ENCODE measurements at regions not wholly inside any gene's neighbourhood (a gene's known extent, or its start where the extent isn't known, plus 50 kb on each side); places are given as distances from the start of the nearest gene placed in this dataset.
"Not testable (repeated sequence)": the region's sequence is repeated elsewhere in the genome, so short reads cannot be mapped to it uniquely, and the experiment has no call there.

DNA sequence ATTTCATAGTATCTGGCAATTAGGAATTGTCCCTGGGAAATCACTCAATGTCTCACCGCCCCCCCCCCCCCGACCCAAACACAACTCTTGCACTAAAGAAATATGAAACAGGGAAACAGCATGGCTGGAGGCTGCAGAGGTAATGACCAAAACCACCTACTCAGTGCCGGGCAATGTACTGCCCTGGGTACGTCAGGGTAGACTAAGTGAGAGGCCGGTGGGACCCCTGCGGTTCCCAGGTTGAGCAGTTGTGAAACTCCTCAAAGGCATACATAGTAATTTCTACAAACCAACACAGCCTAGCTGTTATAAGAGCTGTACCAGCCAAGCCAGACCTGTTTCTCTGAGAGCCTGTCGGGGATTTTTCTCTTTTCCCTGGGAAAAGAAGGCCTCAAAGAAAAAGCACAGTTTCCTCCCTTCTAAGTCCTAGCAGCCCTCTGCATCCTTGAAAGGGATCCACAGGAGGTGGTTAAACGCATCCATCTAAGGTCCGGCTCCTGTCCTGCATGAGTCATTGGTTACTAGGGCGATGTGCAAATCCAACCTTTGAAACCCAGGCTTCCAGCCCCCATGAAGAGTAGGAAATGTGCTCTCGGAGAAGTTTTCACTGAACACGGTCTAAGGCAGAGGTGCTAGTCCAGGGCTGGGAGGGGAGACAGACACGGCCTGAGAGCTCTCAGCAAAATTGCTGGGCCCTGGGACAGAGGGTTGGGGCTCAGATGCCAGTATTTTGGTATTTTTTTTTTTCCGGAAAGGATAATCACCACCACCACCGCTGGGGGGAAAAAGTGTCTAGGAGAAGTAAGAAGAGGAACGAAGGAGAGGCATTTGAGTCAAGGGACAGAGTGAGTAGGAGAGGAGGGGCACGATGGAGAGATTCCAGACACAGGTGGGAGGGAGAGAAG, 172.8 kb downstream of the ATP6V0E2 start:
- not testable (repeated sequence) for DNase-seq (ENCODE audit: low read depth)

DNA sequence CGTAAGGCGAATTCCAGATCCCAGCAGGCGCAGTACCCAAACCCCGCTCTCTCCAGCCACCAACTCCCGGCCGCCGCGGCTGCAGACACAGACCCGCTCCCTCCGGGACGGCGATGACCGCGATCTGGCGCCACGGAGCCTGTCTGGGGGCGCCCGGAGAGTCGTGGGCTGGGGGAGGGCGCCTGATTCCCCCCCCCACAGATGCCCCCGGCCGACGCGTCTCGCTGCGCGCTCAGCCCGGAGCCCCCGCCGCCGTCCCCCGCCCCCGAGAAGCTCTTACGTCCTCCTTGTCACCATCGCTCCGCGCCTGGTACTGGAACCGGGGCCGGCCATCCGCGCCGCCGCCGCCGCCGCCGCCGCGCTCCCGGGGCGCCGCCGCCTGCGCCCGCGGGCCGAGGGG, 173.6 kb downstream of the ATP6V0E2 start:
- not testable (repeated sequence) for DNase-seq (ENCODE audit: low read depth)

DNA sequence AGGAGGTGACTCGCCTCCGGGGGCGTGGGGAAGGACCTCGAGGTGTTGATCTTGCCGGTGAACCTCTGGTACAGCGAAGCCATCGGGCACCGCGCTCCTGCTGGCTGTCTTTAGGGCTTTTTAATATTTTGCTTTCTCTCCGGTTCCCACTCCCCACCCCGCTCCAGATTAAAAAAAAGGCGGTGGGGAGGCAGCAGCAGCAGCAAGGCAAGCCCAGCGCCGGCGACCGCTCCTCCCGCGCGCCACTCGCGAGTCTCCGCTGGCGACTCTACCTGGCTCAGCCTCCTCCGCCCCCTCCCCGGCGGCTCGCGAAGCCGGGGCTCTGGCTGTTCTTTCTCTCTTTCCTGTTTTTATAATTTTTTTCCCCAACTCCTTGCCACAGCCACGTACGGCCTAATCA, 174.0 kb downstream of the ATP6V0E2 start:
- DNase-seq (ENCODE audit: low read depth), result not testable (repeated sequence)

DNA sequence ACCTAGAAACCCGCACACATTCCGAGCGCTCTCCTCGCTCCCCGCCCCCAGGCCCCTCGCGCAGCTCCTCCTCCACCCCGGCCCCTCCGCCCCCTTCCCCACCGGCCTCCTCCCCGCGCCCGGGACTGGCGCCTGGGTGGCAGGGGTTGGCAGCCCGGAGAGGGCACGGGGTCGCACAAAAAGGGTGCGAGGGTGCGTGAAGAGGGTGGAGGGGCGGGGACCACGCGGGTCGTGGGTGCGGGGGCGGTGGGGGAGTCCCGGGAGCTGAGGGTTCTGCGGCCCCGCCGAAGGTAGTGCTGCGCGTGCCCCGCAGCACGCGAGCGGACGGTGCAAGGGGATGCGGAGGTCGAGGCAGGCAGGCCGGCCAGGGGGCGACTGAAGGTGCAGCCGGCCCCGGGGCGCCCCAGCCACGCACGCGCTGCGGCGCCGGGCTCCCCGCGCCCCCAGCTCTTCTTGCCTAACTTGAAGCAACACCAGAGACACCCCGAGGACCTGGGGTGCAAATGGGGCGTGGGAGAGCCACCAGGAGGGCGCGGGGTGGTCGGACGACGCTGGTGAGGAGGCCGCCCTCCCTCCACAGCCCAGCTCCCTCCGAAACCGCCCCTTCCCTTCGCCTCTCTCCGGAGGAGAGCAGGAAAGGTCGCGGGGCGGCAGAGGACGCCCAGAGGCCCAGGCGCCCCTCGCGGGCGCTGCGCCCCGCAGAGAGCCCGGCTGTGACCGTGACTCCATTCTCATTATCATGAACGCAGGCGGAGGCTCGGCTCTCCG, 174.7 kb downstream of the ATP6V0E2 start:
- not testable (repeated sequence) for DNase-seq (ENCODE audit: low read depth)

DNA sequence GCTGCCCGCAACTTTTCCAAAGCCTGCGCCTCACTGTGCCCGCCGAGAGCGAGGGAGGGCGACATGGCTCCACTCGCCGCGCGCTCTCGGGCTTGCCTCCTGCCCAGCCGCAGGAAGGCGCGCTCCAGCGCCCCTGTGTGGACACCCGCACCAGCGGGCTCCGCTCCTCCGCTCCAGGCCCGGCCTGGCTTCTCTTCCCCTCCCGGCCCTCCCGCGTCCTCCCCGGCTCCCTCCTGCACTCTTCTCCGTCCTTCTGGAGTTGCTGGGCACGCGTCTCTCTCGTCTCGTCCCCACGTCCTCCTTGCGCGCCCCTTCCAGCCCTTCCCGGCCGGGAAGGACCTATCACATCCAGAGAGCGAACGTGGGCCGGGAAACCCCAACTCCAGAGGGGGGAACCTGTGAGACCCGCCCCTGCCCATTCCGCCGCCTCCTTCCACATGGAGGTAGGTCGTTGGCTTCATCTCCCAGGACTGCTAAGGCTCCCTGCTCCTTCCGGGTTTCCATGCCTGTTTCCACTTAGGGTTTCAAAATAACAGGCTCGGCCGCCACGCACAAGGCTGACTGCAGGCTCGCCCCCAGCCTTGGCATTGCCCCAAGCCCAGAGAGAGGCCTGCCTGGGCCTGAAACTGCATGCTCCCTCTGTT, 175.4 kb downstream of the ATP6V0E2 start:
- not testable (repeated sequence) for DNase-seq (ENCODE audit: low read depth)

DNA sequence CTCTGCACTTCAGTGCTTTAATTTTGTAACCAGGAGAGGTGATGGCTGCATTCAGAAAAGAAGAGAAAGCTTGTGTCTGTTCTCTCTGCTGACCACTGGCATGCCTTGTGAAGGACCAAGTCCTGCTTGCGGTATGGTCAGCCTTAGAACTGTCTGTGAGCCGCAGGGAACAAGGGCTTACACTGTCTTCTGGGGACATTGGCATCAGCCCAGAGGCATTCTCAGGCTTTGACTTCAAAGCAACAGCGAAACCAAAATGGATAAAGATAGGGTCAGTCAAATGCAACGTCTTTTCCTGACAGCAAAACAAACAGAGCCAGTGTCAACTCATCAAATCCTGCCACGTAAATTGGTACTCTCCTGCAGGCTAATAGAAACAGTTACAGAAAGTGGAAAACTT, 179.6 kb downstream of the ATP6V0E2 start:
- not testable (repeated sequence) for DNase-seq (ENCODE audit: low read depth)

DNA sequence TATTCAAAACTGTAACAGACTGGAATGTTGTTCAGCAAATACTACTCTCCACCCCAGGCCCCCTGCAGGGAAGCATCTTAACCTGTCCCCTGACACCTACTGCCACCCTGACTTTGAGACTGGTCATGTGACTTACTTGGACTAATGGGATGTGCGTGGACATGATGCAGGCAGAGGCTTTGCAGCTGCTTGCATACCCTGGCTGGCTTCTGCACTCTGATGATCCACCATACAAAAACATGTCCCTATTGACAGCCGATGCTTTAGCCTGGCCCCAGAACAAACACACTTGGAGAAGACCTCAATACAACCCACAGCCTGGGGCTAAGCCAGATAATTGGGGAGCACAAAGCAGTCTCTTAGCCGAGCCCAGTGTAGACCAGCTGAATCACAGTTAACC, 180.5 kb downstream of the ATP6V0E2 start:
- DNase-seq (ENCODE audit: low read depth), result not testable (repeated sequence)

DNA sequence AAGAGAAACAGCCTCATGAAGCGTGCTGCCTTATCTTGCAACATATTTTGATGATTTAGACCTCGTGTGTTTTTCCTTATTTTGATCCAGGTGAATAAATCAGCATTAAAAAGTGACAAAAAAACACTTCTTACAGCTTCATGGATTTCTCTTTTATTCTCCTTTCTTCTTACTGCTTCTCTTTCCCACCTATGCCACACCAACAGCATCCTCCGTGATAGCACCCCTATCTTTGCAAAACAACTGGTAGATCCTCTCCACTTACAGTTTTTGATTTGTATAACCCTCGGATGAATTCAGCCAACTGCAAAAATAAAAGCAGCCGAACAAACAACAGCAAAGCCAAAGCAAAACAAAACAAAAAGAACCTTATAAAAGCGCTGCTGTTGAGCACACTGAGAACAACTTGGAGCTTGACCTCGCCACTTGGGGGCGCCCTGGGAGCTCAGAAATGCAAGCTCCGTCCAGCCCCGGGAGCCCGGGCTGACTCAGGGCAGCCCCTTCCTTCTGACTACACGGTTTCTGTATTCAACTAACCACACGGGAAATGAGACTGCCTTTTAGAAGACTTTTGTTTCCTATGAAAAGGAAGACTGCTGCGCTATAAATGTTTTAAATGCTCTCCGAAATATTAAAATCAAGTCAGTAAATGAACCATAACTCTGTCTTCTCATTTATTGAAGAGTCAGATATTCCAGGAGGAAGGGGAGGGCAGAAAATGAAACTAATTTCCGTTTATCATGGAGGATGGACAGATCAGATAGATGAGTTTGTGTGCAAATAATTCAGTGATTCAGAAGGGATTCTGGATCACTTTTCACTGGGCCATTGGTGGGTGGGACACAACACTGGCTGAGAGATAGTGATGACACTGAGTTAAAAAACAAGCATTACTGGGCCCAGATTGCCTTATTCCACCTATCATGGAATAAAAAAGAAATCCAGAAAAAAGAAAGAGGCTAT, 186.8 kb downstream of the ATP6V0E2 start:
- DNase-seq (ENCODE audit: low read depth), result not testable (repeated sequence)

DNA sequence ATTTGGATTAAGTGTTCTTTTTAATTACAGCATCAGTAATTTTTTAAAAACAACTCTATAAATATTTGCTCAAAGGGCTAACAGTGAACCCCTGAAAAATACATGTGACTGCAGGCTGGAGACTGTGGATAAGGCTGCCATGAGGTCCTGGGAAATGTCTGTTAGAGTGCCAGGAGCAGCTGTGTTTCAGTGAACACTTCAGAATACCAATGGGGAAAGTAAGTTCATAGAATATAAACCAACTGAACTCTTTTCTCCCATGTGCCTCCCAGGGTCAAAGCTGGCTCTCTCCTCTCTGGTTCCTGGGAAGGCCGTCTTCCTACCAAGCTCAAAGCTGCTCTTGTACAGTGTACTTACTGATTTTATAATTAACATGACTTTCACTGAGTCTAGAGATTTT, 189.4 kb downstream of the ATP6V0E2 start:
- not testable (repeated sequence) for DNase-seq (ENCODE audit: low read depth)

DNA sequence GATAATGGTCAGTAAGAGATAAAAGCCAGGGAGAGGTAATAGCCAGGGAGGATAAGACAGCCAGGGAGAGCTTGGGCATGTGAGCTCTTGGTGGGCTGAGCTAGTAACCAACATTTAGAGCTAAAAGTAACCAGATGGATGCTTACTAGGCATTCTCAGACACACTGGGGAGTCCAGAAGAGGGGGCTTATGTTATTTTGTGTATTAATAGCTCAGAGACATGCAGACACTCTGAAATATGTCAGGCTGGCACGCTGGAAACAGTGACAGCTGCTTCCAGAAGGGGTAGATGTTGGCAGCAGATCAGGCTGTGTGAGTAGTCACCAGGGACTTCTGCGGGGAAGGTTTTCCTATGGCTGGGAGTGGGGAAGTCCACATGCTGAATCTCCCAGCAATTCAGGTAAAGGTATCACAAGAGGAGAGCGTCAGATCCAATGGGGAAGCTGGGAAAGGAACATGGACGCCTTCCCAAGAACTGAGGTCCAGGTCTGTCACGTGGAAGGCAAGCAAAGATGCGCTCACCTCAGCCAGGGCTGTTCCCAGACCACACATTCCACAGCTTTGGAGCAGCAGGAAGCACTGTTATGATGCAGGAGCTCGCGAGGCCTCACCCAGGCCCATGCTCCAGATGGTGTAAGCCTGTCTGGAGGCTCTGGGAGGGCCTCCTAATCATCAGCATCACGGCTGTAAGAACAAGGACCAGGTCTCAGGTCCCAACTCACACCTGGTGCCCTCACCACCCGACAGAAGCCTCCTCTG, 196.0 kb downstream of the ATP6V0E2 start:
- DNase-seq (ENCODE audit: low read depth), result not testable (repeated sequence)

DNA sequence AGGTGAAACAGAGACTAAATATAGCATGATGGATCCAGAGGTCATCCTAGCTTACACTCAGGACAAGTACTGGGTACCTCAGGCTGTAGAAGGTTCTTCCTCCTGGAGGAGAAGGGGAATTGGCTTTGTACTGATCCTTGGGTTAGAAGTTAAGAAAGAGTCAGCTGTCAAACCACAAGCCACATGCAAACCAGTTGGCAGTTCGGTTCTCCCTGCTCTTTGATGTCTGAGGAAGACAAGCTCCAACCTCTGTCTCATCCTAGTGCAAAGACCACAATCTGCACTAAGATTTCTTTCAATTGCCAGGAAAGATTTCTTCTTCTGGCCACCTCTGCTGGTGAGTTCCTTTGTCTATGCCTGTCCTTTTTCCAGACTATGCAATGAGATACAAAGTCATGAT, 203.8 kb downstream of the ATP6V0E2 start:
- DNase-seq (ENCODE audit: low read depth), result not testable (repeated sequence)

DNA sequence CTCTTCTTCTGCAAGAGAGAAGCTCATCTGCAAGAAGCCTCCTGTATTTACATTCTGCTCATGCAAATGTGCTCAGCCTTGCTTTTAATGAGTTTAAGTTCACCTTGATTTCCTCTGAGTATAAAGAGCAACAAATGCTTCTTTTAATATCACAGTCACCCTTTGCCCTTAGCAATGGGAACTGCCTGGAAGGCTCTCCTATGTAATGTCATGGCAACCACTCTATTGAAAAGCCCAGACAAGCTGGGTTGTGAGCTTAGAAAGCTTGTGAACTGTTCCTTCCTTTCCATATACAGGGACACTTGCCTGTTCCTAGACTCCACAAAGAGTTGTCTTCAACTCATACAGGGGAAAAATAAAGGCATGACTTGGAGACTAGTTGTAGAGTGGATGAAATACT, 208.1 kb downstream of the ATP6V0E2 start:
- DNase-seq (ENCODE audit: low read depth), result not testable (repeated sequence)

DNA sequence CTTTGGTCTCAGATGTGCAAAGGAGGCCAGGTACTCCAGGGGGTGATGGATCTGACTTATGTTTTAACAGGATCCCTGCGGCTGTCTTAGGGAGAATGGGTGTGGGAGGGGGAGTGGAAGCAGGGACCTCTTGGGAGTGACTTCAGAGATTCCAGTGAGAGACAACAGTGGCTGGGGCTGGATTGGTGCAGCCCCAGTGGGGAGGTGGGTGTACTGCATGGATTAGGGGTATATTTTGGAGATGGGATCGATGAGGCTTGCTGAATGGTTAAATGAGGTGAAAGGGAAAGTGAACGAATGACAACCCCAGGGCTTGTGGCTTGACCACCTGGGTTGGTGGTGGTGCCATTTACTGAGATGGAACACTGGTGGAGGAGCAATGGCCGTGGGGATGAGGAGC, 211.0 kb downstream of the ATP6V0E2 start:
- DNase-seq (ENCODE audit: low read depth), result not testable (repeated sequence)

DNA sequence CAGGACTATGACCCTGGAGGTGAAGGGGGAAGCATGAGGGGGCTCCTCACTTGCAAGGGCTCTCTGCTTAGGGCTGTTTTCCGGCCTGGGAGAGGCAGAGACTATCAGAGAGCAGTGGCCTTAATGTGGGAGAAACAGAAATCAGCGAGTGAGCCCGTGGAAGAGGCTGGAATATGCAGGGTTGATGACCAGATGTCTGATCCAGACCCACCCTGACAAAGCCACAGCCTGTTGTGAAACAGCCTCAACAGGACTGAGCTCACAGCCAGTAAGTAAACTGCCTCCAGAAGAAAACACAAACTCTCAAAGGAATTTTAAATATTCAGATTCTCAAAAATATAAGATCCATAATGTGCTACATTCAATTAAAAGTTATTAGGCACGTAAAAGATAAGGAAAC, 213.7 kb downstream of the ATP6V0E2 start:
- not testable (repeated sequence) for DNase-seq (ENCODE audit: low read depth)

DNA sequence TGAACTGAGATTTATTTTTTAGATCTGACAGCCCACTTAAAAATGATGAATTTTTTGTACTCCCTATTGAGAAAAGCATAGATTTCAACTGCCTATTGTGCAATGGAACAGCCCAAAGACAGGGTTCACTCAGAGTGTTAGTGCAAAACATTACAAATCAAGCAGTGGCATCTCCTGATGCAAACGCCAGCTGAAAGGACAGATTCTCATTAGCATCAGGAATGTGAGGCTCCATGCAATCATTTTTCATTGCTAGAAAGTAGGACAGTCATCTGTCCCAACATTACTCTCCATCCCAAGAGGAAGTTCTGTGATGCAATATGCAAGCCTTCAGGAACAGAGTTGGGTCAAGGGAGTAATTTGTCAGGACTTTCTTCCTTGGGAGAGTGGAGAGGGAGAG, 215.4 kb downstream of the ATP6V0E2 start:
- not testable (repeated sequence) for DNase-seq (ENCODE audit: low read depth)

DNA sequence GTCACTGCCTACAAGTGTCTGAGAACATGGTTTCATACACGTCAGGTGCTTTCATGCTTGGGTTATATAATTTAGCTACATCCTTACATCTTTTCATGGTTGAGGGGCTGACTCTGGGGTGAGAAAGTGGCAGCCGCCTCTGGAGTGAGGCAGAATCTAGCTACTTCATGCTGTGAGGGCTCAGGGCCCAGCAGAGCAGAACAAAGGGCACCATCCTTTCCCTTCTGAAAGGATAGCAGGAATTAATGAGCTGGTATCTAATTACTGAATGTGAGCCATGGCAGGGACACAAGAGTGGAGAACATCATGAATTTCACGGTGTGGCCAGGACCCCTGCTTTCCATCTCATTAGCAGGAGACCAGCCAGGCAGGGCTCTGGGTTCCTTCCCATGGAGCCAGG, 217.0 kb downstream of the ATP6V0E2 start:
- DNase-seq (ENCODE audit: low read depth), result not testable (repeated sequence)

DNA sequence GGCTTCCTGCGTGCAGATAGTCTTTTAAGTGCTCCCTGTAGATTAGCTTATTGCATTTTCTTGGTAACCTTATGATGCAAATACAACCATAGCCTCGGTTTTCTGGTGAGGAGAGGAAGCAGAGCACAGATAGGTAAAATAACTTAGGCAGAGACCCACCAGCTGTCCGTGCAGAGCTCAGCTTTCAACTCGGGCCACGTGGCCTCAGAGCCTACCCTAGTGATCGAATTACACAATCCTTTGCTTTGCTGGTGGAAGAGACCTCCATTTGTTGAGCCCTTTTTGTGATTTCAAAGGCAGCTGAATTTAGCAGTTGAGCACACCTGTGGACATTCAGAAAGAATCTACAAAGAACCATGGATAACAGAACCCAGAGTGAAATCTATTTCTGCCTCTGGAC, 220.1 kb downstream of the ATP6V0E2 start:
- DNase-seq (ENCODE audit: low read depth), result not testable (repeated sequence)

DNA sequence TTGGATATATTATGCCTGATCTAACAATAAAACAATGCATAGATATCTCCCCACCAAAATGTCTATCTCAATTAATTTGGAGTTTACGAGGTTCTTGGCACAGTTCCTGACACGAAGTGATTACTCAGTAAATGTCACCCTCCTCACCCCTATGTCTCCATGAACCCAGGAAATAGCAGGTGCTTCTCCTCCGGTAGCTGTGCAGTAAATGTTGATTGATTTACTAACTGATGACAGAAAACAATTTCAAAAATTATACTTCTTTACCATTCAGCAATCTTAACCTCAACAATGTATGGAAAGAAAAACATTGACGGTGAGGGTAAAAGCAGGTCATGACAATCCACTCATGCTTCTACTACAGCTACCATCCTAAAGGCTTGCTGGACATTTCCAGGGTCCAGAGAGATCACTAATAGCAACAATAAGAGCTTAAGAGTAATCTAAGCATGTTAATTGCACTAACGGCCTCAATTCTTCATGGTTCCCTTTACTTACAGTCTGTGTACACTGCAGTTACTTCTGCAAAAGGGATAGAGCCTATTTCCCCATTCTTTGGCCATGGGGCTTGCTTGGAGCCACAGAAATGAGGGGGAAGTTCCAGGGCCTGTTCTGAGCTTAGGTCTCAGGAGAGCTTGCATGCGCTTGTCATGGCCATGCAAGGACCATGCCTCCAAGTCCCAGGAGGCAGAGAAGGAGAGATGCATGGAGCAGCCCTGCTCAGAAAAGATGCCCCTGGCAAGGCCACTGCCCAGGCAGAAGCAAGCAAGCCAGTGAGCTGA, 222.6 kb downstream of the ATP6V0E2 start:
- DNase-seq (ENCODE audit: low read depth), result not testable (repeated sequence)

DNA sequence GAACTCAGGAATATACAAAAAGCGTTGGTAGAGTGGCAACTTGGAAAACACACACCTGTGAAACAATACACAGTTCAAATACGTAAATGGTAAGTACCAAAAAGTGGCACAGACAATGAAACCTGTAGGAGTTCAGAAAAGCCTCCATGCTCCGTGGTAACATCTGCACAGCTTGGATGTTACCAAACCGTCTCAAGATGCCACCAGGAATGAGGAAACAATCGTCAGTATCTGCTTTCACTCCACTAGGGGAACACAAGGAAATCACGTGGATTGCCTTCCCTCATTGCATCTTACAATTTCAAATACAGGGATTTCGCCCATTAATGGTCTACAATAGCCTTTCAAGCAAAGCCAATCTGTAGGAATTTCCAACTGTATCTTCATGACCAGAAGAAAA, 224.6 kb upstream of the LRRC61 start:
- DNase-seq (ENCODE audit: low read depth), result not testable (repeated sequence)

DNA sequence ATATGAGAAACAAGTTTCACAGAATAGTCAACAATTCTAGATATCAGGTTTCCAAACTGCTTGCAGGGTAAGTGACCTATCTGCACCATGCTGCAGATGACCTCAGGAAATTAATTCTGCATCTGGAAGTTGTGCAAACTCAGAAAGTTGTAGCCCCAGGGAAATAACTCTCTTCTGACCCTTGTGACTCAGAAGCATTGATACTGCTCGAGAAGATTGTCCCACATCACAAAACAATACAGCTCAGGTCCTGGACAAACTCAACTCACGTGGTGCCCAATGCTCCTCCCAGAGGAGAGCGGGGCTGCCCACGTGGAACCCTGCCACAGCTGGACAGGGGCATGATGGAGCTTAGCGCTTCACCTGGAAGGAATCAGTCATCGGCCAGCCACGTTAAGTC, 221.9 kb upstream of the LRRC61 start:
- not testable (repeated sequence) for DNase-seq (ENCODE audit: low read depth)

All from CMK (cell line).